ENCODE measurements at regions not wholly inside any gene's neighbourhood (a gene's known extent, or its start where the extent isn't known, plus 50 kb on each side); places are given as distances from the start of the nearest gene placed in this dataset.
"Not testable (repeated sequence)": the region's sequence is repeated elsewhere in the genome, so short reads cannot be mapped to it uniquely, and the experiment has no call there.

DNA sequence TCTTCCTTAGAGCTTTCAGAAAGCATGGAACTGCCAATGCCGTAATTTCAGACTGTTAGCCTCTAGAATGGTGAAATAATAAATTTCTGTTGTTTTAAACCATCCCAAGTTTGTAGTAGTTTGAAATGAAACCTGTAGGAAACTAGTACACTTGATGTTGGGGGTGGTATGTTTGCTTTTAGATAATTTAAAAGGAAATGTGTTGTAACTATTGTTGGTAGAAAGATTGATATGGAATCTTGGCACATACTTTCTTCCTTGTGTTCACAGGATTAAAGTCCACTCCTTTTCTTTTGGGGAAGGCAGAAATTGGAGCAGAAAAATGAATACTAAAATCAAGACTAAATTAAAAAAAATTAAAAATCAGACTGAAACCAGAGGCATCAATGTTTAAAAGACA is 66.0 kb upstream of the ARRDC3 start:
- intact Hi-C loops (cut with DNase I): no loop called here
- Histone ChIP-seq H3K4me3 (no peak overlapping the region), H3K27me3 (no peaks in the 10 kb centered on the region), H3K9me3 (no peaks in the 10 kb centered on the region), H3K4me1 (peaks cover 0 to 5% (median 0%) of the 10 kb centered on the region in 3 donors), H3K27ac (peak overlapping the region in 1 of 4 donors; percentile 55), H3K36me3 (no peaks in the 10 kb centered on the region)
- 60 to 68% methylated on average over 1 of the region's 1 CpG for WGBS, 2 donors
- TF ChIP-seq, protein P1, sequence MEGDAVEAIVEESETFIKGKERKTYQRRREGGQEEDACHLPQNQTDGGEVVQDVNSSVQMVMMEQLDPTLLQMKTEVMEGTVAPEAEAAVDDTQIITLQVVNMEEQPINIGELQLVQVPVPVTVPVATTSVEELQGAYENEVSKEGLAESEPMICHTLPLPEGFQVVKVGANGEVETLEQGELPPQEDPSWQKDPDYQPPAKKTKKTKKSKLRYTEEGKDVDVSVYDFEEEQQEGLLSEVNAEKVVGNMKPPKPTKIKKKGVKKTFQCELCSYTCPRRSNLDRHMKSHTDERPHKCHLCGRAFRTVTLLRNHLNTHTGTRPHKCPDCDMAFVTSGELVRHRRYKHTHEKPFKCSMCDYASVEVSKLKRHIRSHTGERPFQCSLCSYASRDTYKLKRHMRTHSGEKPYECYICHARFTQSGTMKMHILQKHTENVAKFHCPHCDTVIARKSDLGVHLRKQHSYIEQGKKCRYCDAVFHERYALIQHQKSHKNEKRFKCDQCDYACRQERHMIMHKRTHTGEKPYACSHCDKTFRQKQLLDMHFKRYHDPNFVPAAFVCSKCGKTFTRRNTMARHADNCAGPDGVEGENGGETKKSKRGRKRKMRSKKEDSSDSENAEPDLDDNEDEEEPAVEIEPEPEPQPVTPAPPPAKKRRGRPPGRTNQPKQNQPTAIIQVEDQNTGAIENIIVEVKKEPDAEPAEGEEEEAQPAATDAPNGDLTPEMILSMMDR (IDR thresholded peaks at IDR 0.05): no peak
- no peak for FAIRE-seq
- DNase-seq: no peak
- ATAC-seq: peak in 3 of 4 donors; percentile 76 to 94 (median 82)

GRCh38 chr5:91448079-91448478 is 65.0 kb upstream of the ARRDC3 start:
- H3K4me3 ChIP-seq; H3K9me3 ChIP-seq; DNase-seq; intact Hi-C loops (cut with DNase I); H3K27me3 ChIP-seq; ATAC-seq; FAIRE-seq; H3K27ac ChIP-seq; H3K4me1 ChIP-seq; H3K36me3 ChIP-seq: not testable (repeated sequence)
- WGBS, 2 donors: 94 to 97% methylated on average over 2 of the region's 2 CpGs

DNA sequence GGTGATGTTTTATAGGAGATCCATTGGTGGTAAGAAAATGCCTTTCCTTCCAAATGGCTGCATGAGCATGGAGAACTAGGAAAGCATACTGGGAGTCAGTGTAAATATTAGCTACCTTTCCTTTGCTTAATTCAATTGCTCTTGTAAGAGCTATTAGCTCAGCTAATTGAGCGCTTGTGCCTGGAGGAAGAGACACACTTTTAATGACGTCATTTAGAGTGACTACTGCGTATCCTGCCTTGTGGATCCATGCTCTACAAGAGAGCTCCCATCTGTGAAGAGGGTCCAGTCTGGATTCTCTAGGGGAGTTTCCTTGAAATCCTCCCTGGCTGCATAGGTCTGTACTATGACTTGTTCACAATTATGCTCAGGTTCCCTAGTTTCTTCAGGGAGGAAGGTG is 63.8 kb upstream of the ARRDC3 start:
- H3K27ac ChIP-seq; H3K36me3 ChIP-seq; H3K4me1 ChIP-seq; H3K4me3 ChIP-seq; H3K27me3 ChIP-seq; intact Hi-C loops (cut with DNase I); ATAC-seq; FAIRE-seq; DNase-seq; H3K9me3 ChIP-seq: not testable (repeated sequence)
- 83 to 98% methylated on average over 3 of the region's 3 CpGs for WGBS, 2 donors

DNA sequence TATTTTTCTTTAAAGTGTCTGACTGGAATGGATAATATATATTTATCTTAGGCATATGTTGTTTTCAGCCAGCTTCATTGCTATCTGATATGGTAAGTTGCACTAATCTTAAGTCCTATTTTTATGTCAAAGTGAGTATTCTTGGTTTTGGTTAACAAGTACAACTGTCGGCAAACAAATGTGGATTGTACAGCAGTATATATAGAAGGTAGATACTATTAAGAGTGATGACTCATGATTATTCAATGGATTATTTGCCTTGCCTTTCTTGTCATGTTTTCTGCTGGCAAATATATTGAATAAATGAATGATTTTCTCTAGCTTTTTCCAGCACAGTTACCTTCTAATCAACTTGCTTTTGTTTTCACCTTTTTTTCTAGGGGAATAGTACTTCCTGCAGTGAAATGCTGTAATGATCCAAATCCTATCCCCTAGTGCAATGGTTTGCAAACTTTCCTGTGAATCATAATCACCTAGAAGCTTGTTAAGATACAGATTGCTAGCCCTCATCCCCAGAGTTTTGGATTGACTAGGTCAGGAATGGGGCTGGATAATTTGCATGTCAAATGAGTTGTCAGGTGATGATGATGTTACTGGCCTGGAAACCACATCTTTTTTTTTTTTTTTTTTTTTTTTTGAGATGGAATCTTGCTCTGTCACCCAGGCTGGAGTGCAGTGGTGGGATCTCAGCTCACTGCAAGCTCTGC is 60.8 kb upstream of the ARRDC3 start:
- DNase-seq (no peak), FAIRE-seq (no peak), ATAC-seq (no peak)
- intact Hi-C loops (cut with DNase I): no loop called here
- TF ChIP-seq, protein P1 (IDR thresholded peaks at IDR 0.05): no peak
- H3K27me3 ChIP-seq: no peaks in the 10 kb centered on the region
- no peak overlapping the region for H3K27ac ChIP-seq
- peaks cover 0 to 4% (median 0%) of the 10 kb centered on the region in 3 donors for H3K4me1 ChIP-seq
- no peak overlapping the region for H3K4me3 ChIP-seq
- no peaks in the 10 kb centered on the region for H3K36me3 ChIP-seq
- WGBS, 2 donors: 71 to 86% methylated on average over 1 of the region's 1 CpG
- no peaks in the 10 kb centered on the region for H3K9me3 ChIP-seq

DNA sequence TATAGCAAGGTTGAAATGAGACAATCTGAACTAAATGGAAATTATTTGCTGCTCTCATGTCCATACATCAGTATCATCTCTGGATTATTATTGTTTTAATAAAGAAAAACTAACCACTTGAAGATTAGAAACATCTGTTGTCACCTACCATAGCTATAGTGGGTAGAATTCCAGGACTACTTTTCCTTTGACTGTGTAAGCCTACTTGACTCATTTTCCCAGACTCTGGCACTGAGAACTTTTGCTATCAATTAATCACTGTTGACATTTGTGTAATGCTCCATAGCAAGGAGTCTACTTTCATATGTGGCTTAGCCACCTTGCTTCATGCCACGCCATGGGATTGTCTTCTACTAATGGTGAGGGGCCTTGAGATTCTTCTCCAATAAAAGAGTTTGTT is 59.9 kb upstream of the ARRDC3 start:
- FAIRE-seq (no peak), ATAC-seq (peak in 2 of 4 donors; percentile 41 to 52)

GRCh38 chr5:91441082-91441481 is 58.0 kb upstream of the ARRDC3 start:
- no peak for ATAC-seq
- Histone ChIP-seq H3K4me1 (no peaks in the 10 kb centered on the region), H3K4me3 (no peak overlapping the region), H3K27me3 (no peaks in the 10 kb centered on the region), H3K36me3 (no peaks in the 10 kb centered on the region), H3K27ac (no peak overlapping the region), H3K9me3 (no peaks in the 10 kb centered on the region)
- FAIRE-seq: no peak
- intact Hi-C loops (cut with DNase I): no loop called here
- 79 to 80% methylated on average over 1 of the region's 1 CpG for WGBS, 2 donors
- TF ChIP-seq, protein P1 (IDR thresholded peaks at IDR 0.05): no peak
- DNase-seq: no peak

More for the DNA sequence above, 59.9 kb upstream of the ARRDC3 start:
- Histone ChIP-seq H3K4me3 (no peak overlapping the region), H3K9me3 (no peaks in the 10 kb centered on the region), H3K4me1 (no peaks in the 10 kb centered on the region), H3K27ac (no peak overlapping the region), H3K36me3 (no peaks in the 10 kb centered on the region), H3K27me3 (no peaks in the 10 kb centered on the region)
- intact Hi-C loops (cut with DNase I): no loop called here
- no peak for DNase-seq
- TF ChIP-seq, protein P1 (IDR thresholded peaks at IDR 0.05): no peak
- 92 to 97% methylated on average over 1 of the region's 1 CpG for WGBS, 2 donors
